H9 (cell line): ENCODE measurements at regions not wholly inside any gene's neighbourhood (a gene's known extent, or its start where the extent isn't known, plus 50 kb on each side); places are given as distances from the start of the nearest gene placed in this dataset.
A peak's percentile ranks its signal among the peaks of the same experiment; 100 is the strongest.

Source experiments
- DNase-seq: peaks from one replicate; pipeline ENCODE4 v3.0.0-alpha.2; 2017
- H2AFZ ChIP-seq: one replicate; pipeline ENCODE4 v1.6.1; 2013; ENCODE audit warnings: mild to moderate bottlenecking, low read length, control low read depth, moderate library complexity
- H2AK5ac ChIP-seq: 2 replicates; pipeline ENCODE4 v1.6.1; 2013; ENCODE audit warnings: low read length, control low read depth, mixed read lengths; ENCODE audit not compliant: insufficient read length
- H2BK120ac ChIP-seq: one replicate; pipeline ENCODE4 v1.6.1; 2013; ENCODE audit warnings: low read depth, mild to moderate bottlenecking, low read length, control low read depth, inconsistent platforms; ENCODE audit not compliant: poor library complexity, severe bottlenecking
- H2BK12ac ChIP-seq: 2 replicates; pipeline ENCODE4 v1.6.1; 2013; ENCODE audit warnings: low read length, control low read depth, mixed read lengths, low read depth; ENCODE audit not compliant: insufficient read length
- H2BK15ac ChIP-seq: 2 replicates; pipeline ENCODE4 v1.6.1; 2013; ENCODE audit warnings: low read depth, low read length, control low read depth
- H2BK20ac ChIP-seq: one replicate; pipeline ENCODE4 v1.6.1; 2013; ENCODE audit warnings: low read depth, mild to moderate bottlenecking, low read length, control low read depth, inconsistent platforms; ENCODE audit not compliant: poor library complexity, severe bottlenecking
- H2BK5ac ChIP-seq: 2 replicates; pipeline ENCODE4 v1.6.1; 2013; ENCODE audit warnings: low read length, control low read depth, mixed read lengths; ENCODE audit not compliant: insufficient read length
- H3K14ac ChIP-seq: 2 replicates; pipeline ENCODE4 v1.6.1; 2013; ENCODE audit warnings: low read length, control low read depth; ENCODE audit not compliant: insufficient read depth
- H3K18ac ChIP-seq: 2 replicates; pipeline ENCODE4 v1.6.1; 2013; ENCODE audit warnings: low read depth, mild to moderate bottlenecking, mixed read lengths, low read length, control low read depth; ENCODE audit not compliant: insufficient read length
- H3K23ac ChIP-seq: 2 replicates; pipeline ENCODE4 v1.6.1; 2013; ENCODE audit warnings: low read length, control low read depth, mixed read lengths, low read depth; ENCODE audit not compliant: insufficient read length
- H3K23me2 ChIP-seq: 2 replicates; pipeline ENCODE4 v1.6.1; 2013; ENCODE audit warnings: low read depth, mild to moderate bottlenecking, mixed read lengths, low read length, control low read depth; ENCODE audit not compliant: insufficient read length, poor library complexity, severe bottlenecking
- H3K27ac ChIP-seq: 2 replicates; pipeline ENCODE4 v1.5.1; 2013; ENCODE audit warnings: low read length, control low read depth, mixed read lengths, low read depth; ENCODE audit not compliant: insufficient read length
- H3K27me3 ChIP-seq: 2 replicates; pipeline ENCODE4 v1.6.1; 2013; ENCODE audit warnings: low read length, control low read depth, inconsistent platforms; ENCODE audit not compliant: insufficient read depth
- H3K4ac ChIP-seq: 2 replicates; pipeline ENCODE4 v1.6.1; 2013; ENCODE audit warnings: low read depth, mild to moderate bottlenecking, control low read depth, inconsistent platforms, low read length, moderate library complexity
- H3K4me1 ChIP-seq: 2 replicates; pipeline ENCODE4 v1.6.1; 2013; ENCODE audit warnings: low read length, control low read depth, inconsistent platforms; ENCODE audit not compliant: insufficient read depth
- H3K4me2 ChIP-seq: 2 replicates; pipeline ENCODE4 v1.6.1; 2013; ENCODE audit warnings: low read length, control low read depth, mixed read lengths; ENCODE audit not compliant: insufficient read length, insufficient read depth
- H3K56ac ChIP-seq: 2 replicates; pipeline ENCODE4 v1.6.1; 2013; ENCODE audit warnings: low read depth, mild to moderate bottlenecking, mixed read lengths, low read length, control low read depth; ENCODE audit not compliant: insufficient read length
- H3K79me1 ChIP-seq: 2 replicates; pipeline ENCODE4 v1.6.1; 2013; ENCODE audit warnings: low read depth, mild to moderate bottlenecking, moderate library complexity, low read length, control low read depth, inconsistent platforms; ENCODE audit not compliant: insufficient read depth, poor library complexity, severe bottlenecking
- H3K79me2 ChIP-seq: 2 replicates; pipeline ENCODE4 v1.6.1; 2013; ENCODE audit warnings: low read length, control low read depth, inconsistent platforms; ENCODE audit not compliant: insufficient read depth
- H3K9ac ChIP-seq: 2 replicates; pipeline ENCODE4 v1.6.1; 2013; ENCODE audit warnings: low read length, control low read depth, mixed read lengths; ENCODE audit not compliant: insufficient read length; ENCODE audit errors: extremely low read depth
- H3K9me3 ChIP-seq: one replicate; pipeline ENCODE4 v1.6.1; 2013; ENCODE audit warnings: low read depth, low read length, inconsistent platforms; ENCODE audit not compliant: control insufficient read depth
- H3T11ph ChIP-seq: one replicate; pipeline ENCODE4 v1.6.1; 2013; ENCODE audit warnings: mild to moderate bottlenecking, low read length, control low read depth, inconsistent platforms
- H4K20me1 ChIP-seq: one replicate; pipeline ENCODE4 v1.6.1; 2013; ENCODE audit not compliant: control insufficient read depth, insufficient read length, insufficient read depth
- H4K5ac ChIP-seq: 2 replicates; pipeline ENCODE4 v1.6.1; 2013; ENCODE audit warnings: low read depth, mild to moderate bottlenecking, mixed read lengths, low read length, control low read depth; ENCODE audit not compliant: insufficient read length
- H4K8ac ChIP-seq: replicated peaks from 2 replicates; pipeline ENCODE4 v1.6.1; 2013; ENCODE audit warnings: low read length, control low read depth, mixed read lengths, low read depth; ENCODE audit not compliant: insufficient read length
- H4K91ac ChIP-seq: 2 replicates; pipeline ENCODE4 v1.6.1; 2013; ENCODE audit warnings: low read depth, mild to moderate bottlenecking, moderate library complexity, mixed read lengths, low read length, control low read depth; ENCODE audit not compliant: insufficient read length
- H3K27ac Mint-ChIP-seq, 3 experiments: 2 replicates in 2 of 3; 3 replicates in 1 of 3; pipeline ENCODE4 v1.8.0; 2020 to 2021; ENCODE audit warnings: mixed read lengths in 3 of 3, mild to moderate bottlenecking in 1 of 3, moderate library complexity in 1 of 3
- H3K27me3 Mint-ChIP-seq: 2 replicates; pipeline ENCODE4 v1.8.0; 2021; ENCODE audit warnings: low read depth, mild to moderate bottlenecking, moderate library complexity, mixed read lengths
- H3K36me3 Mint-ChIP-seq, 3 experiments: 2 replicates in 2 of 3; 3 replicates in 1 of 3; pipeline ENCODE4 v1.8.0; 2020 to 2021; ENCODE audit warnings: low read depth in 3 of 3, mixed read lengths in 3 of 3; ENCODE audit not compliant: insufficient read depth in 1 of 3
- H3K4me1 Mint-ChIP-seq, 2 experiments: 2 replicates each; pipeline ENCODE4 v1.8.0; 2020; ENCODE audit warnings: mixed read lengths in 2 of 2
- H3K4me3 Mint-ChIP-seq, 2 experiments: 2 replicates in 1 of 2; 3 replicates in 1 of 2; pipeline ENCODE4 v1.8.0; 2020 to 2021; ENCODE audit warnings: mild to moderate bottlenecking in 2 of 2, mixed read lengths in 2 of 2, moderate library complexity in 1 of 2
- H3K9me3 Mint-ChIP-seq, 2 experiments: 2 replicates in 1 of 2; 3 replicates in 1 of 2; pipeline ENCODE4 v1.8.0; 2020; ENCODE audit warnings: mild to moderate bottlenecking in 2 of 2, mixed read lengths in 2 of 2, moderate library complexity in 1 of 2
- WGBS: extraction: QIAGEN DNeasy Blood & Tissue Kit; methylation state at CpG from one replicate; pipeline ENCODE4 v1.1.7; 2013; ENCODE audit warnings: missing lambda C conversion rate, low lambda C conversion rate, mixed read lengths; ENCODE audit not compliant: insufficient read length; ENCODE audit errors: extremely low coverage; 5-methylcytosine and 5-hydroxymethylcytosine counted together
- TF ChIP-seq, protein P1 (sequence below): fragments of 200-600 bp; sonication (generic); conservative IDR thresholded peaks from 3 replicates; pipeline ENCODE4 v1.8.0; 2021; ENCODE audit warnings: antibody characterized with exemption, mild to moderate bottlenecking

DNA sequence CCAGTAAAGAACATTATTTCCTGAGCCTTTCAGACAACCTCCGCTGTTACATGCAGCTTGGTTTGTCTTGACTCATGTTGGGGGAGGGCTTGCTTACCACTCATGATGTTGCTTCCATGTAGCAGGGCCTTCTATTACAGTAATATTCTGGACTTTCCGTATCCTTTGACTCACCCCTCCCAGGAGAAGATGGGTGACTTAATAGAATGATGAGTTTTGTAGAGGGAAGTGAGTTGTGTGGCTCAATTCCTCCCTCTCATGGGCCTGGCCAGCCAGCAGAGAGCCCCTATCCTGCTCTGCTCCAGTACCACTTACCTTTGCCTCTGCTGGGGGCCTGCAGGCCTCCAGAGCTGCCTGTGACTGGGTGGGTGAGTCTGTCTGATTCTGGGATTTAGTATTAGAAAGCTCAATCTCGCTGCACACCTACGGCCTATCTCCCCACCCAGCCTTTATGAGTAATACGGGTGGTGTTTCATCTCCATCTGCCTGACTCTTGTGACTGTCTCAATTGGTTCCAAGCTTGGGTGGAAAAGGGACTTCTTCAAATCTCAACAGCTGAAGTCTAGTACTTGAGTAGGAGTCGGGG is 52.6 kb upstream of the KLF9 start:
- Mint-ChIP-seq H3K27me3 (no peaks in the 10 kb centered on the region; the same call in 1 of the 2 replicates), H3K9me3 (no peaks in the 10 kb centered on the region), H3K4me3 (no peak overlapping the region), H3K36me3 (peaks cover 0 to 2% (median 0%) of the 10 kb centered on the region in 3 experiments; a peak in 1 of 7 replicates), H3K27ac (peak overlapping the region in 1 of 3 experiments; percentile 32; a peak in 1 of 7 replicates), H3K4me1 (peaks cover 12 to 27% of the 10 kb centered on the region in 2 experiments)
- Histone ChIP-seq H2BK20ac (no peak overlapping the region), H2AFZ (no peak overlapping the region), H3K23me2 (no peaks in the 10 kb centered on the region), H3K79me2 (no peaks in the 10 kb centered on the region), H3K9me3 (no peaks in the 10 kb centered on the region), H3K27me3 (no peaks in the 10 kb centered on the region), H4K20me1 (no peaks in the 10 kb centered on the region), H3K4ac (no peak overlapping the region), H3K27ac (no peak overlapping the region), H3K4me2 (no peak overlapping the region), H2BK15ac (no peak overlapping the region), H3K14ac (no peak overlapping the region), H3K79me1 (no peaks in the 10 kb centered on the region), H3K18ac (no peak overlapping the region), H3T11ph (no peak overlapping the region), H2BK120ac (no peak overlapping the region), H3K23ac (no peak overlapping the region), H3K9ac (no peak overlapping the region), H4K8ac (no peak overlapping the region), H4K5ac (no peak overlapping the region), H4K91ac (no peak overlapping the region), H2AK5ac (no peak overlapping the region), H2BK12ac (no peak overlapping the region), H3K56ac (no peak overlapping the region), H3K4me1 (no peaks in the 10 kb centered on the region), H2BK5ac (no peak overlapping the region)
- TF ChIP-seq, protein P1, sequence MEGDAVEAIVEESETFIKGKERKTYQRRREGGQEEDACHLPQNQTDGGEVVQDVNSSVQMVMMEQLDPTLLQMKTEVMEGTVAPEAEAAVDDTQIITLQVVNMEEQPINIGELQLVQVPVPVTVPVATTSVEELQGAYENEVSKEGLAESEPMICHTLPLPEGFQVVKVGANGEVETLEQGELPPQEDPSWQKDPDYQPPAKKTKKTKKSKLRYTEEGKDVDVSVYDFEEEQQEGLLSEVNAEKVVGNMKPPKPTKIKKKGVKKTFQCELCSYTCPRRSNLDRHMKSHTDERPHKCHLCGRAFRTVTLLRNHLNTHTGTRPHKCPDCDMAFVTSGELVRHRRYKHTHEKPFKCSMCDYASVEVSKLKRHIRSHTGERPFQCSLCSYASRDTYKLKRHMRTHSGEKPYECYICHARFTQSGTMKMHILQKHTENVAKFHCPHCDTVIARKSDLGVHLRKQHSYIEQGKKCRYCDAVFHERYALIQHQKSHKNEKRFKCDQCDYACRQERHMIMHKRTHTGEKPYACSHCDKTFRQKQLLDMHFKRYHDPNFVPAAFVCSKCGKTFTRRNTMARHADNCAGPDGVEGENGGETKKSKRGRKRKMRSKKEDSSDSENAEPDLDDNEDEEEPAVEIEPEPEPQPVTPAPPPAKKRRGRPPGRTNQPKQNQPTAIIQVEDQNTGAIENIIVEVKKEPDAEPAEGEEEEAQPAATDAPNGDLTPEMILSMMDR, result no peak
- DNase-seq, result no peak
- no CpG with 5 or more reads among the region's 6 CpGs for WGBS
